Loucy (cell line): ENCODE measurements at regions not wholly inside any gene's neighbourhood (a gene's known extent, or its start where the extent isn't known, plus 50 kb on each side); places are given as distances from the start of the nearest gene placed in this dataset.

Experiments used
- H2AFZ ChIP-seq: fragments of 200-600 bp; sonication (generic); 2 replicates; pipeline ENCODE4 v1.6.0; 2016; ENCODE audit warnings: antibody characterized with exemption, mild to moderate bottlenecking, low read length, moderate library complexity
- H3F3A ChIP-seq: fragments of 200-600 bp; 2 replicates; pipeline ENCODE4 v1.6.0; 2016; ENCODE audit warnings: antibody characterized with exemption, low read depth, mild to moderate bottlenecking
- H3K27me3 ChIP-seq: fragments of 200-600 bp; sonication (generic); 2 replicates; pipeline ENCODE4 v1.6.1; 2014; ENCODE audit warnings: low read length, mild to moderate bottlenecking; ENCODE audit not compliant: insufficient read depth, poor library complexity, severe bottlenecking
- H3K36me3 ChIP-seq: fragments of 200-600 bp; sonication (generic); 2 replicates; pipeline ENCODE4 v1.6.1; 2016; ENCODE audit warnings: low read length; ENCODE audit not compliant: insufficient read depth
- H3K4me1 ChIP-seq: fragments of 200-600 bp; sonication (generic); 2 replicates; pipeline ENCODE4 v1.5.1; 2014; ENCODE audit warnings: low read length, mild to moderate bottlenecking; ENCODE audit not compliant: insufficient read depth, poor library complexity, severe bottlenecking
- H3K4me2 ChIP-seq: fragments of 200-600 bp; sonication (generic); 2 replicates; pipeline ENCODE4 v1.6.0; 2014; ENCODE audit warnings: antibody characterized with exemption, low read length, low read depth, mild to moderate bottlenecking; ENCODE audit not compliant: poor library complexity, severe bottlenecking
- H3K4me3 ChIP-seq: fragments of 200-600 bp; sonication (generic); 2 replicates; pipeline ENCODE4 v1.5.1; 2014; ENCODE audit warnings: low read length, mild to moderate bottlenecking, mixed read lengths; ENCODE audit not compliant: poor library complexity, severe bottlenecking
- H3K79me2 ChIP-seq: fragments of 200-600 bp; sonication (generic); 2 replicates; pipeline ENCODE4 v1.6.1; 2014; ENCODE audit warnings: low read length; ENCODE audit not compliant: insufficient read depth
- H3K9ac ChIP-seq: fragments of 200-600 bp; sonication (generic); 2 replicates; pipeline ENCODE4 v1.6.0; 2014; ENCODE audit warnings: mild to moderate bottlenecking, low read depth, low read length, moderate library complexity; ENCODE audit not compliant: poor library complexity, severe bottlenecking
- H3K9me2 ChIP-seq: fragments of 200-600 bp; sonication (generic); replicated peaks from 2 replicates; pipeline ENCODE4 v1.6.1; 2016; ENCODE audit warnings: low read depth, low read length, mixed read lengths
- H3K9me3 ChIP-seq: fragments of 200-600 bp; sonication (generic); 2 replicates; pipeline ENCODE4 v1.6.1; 2014; ENCODE audit warnings: mild to moderate bottlenecking, antibody characterized with exemption, low read length, low read depth; ENCODE audit not compliant: insufficient read depth
- H4K20me1 ChIP-seq: fragments of 200-600 bp; sonication (generic); 2 replicates; pipeline ENCODE4 v1.6.0; 2014; ENCODE audit warnings: antibody characterized with exemption, low read length, mild to moderate bottlenecking; ENCODE audit not compliant: insufficient read depth, poor library complexity, severe bottlenecking
- EZH2phosphoT487 ChIP-seq: fragments of 200-600 bp; IDR thresholded peaks from 2 replicates; pipeline ENCODE4 v1.6.1; 2018; ENCODE audit warnings: antibody characterized with exemption, mild to moderate bottlenecking, moderate library complexity, borderline replicate concordance
- TF ChIP-seq, protein P1 (sequence below): fragments of 200-600 bp; sonication (generic); conservative IDR thresholded peaks from 2 replicates; pipeline ENCODE4 v1.5.1; 2014; ENCODE audit warnings: mild to moderate bottlenecking, antibody characterized with exemption, low read length

GRCh38 chrX:40849906-40850823, 114.8 kb upstream of the MED14 start:
- Histone ChIP-seq H2AFZ (no peak overlapping the region), H3K79me2 (no peaks in the 10 kb centered on the region), H3K27me3 (no peaks in the 10 kb centered on the region), H3F3A (no peaks in the 10 kb centered on the region), H3K4me2 (no peak overlapping the region), H3K9ac (no peak overlapping the region), H3K9me3 (no peaks in the 10 kb centered on the region), H3K4me3 (no peak overlapping the region), H3K4me1 (no peaks in the 10 kb centered on the region), H4K20me1 (no peaks in the 10 kb centered on the region), H3K9me2 (no peaks in the 10 kb centered on the region), H3K36me3 (no peaks in the 10 kb centered on the region)
- TF ChIP-seq, protein P1, sequence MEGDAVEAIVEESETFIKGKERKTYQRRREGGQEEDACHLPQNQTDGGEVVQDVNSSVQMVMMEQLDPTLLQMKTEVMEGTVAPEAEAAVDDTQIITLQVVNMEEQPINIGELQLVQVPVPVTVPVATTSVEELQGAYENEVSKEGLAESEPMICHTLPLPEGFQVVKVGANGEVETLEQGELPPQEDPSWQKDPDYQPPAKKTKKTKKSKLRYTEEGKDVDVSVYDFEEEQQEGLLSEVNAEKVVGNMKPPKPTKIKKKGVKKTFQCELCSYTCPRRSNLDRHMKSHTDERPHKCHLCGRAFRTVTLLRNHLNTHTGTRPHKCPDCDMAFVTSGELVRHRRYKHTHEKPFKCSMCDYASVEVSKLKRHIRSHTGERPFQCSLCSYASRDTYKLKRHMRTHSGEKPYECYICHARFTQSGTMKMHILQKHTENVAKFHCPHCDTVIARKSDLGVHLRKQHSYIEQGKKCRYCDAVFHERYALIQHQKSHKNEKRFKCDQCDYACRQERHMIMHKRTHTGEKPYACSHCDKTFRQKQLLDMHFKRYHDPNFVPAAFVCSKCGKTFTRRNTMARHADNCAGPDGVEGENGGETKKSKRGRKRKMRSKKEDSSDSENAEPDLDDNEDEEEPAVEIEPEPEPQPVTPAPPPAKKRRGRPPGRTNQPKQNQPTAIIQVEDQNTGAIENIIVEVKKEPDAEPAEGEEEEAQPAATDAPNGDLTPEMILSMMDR, result no peak
- no peak for TF ChIP-seq EZH2phosphoT487

- no peaks in the 10 kb centered on the region for H3K4me1 ChIP-seq
- H3K9me2 ChIP-seq, result no peaks in the 10 kb centered on the region
- no peaks in the 10 kb centered on the region for H3K27me3 ChIP-seq
- no peak overlapping the region for H3K4me3 ChIP-seq
- H3K9ac ChIP-seq, result no peak overlapping the region
- H3K4me2 ChIP-seq, result no peak overlapping the region
- no peak for TF ChIP-seq EZH2phosphoT487
- TF ChIP-seq, protein P1, result no peak
- H3K9me3 ChIP-seq, result no peaks in the 10 kb centered on the region
- no peaks in the 10 kb centered on the region for H3K79me2 ChIP-seq
- no peak overlapping the region for H2AFZ ChIP-seq
- no peaks in the 10 kb centered on the region for H3K36me3 ChIP-seq
- no peaks in the 10 kb centered on the region for H4K20me1 ChIP-seq
- no peaks in the 10 kb centered on the region for H3F3A ChIP-seq
Observed at GRCh38 chrX:40852586-40852985, 117.2 kb upstream of the MED14 start.

GRCh38 chrX:40853004-40853815, 117.9 kb upstream of the MED14 start:
- H3F3A ChIP-seq, result no peaks in the 10 kb centered on the region
- H3K4me1 ChIP-seq, result no peaks in the 10 kb centered on the region
- no peak overlapping the region for H3K9ac ChIP-seq
- H3K4me2 ChIP-seq, result no peak overlapping the region
- no peaks in the 10 kb centered on the region for H3K27me3 ChIP-seq
- no peaks in the 10 kb centered on the region for H3K79me2 ChIP-seq
- H3K9me3 ChIP-seq, result no peaks in the 10 kb centered on the region
- H3K4me3 ChIP-seq, result no peak overlapping the region
- H2AFZ ChIP-seq, result no peak overlapping the region
- H3K9me2 ChIP-seq, result no peaks in the 10 kb centered on the region
- TF ChIP-seq, protein P1, result no peak
- TF ChIP-seq EZH2phosphoT487, result no peak
- H3K36me3 ChIP-seq, result no peaks in the 10 kb centered on the region
- H4K20me1 ChIP-seq, result no peaks in the 10 kb centered on the region
